ENCODE measurements at regions not wholly inside any gene's neighbourhood (a gene's known extent, or its start where the extent isn't known, plus 50 kb on each side); places are given as distances from the start of the nearest gene placed in this dataset.

DNA sequence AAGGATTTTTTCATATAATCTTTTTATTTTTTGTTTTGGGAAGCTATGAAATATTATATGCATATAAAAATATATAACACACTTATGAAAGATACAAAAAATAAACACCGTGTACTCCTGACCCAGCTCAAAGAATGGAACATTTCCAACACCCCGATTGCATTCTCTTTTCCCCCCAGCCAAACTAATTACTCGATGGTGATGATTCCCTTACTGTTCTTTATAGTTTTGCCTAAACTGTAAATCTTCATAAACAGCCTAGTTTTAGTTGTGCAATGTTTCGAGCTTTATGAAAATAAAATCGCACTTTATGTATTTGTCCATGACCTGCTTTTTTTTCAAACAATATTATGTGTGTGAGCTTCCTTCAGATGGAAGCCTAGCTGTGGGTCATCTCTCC lies 352.0 kb upstream of the KAZN start:
- TF ChIP-seq POLR2AphosphoS5 (IDR thresholded peaks at IDR 0.05; ENCODE audit: low read depth): no peak
- TF ChIP-seq, protein P1, sequence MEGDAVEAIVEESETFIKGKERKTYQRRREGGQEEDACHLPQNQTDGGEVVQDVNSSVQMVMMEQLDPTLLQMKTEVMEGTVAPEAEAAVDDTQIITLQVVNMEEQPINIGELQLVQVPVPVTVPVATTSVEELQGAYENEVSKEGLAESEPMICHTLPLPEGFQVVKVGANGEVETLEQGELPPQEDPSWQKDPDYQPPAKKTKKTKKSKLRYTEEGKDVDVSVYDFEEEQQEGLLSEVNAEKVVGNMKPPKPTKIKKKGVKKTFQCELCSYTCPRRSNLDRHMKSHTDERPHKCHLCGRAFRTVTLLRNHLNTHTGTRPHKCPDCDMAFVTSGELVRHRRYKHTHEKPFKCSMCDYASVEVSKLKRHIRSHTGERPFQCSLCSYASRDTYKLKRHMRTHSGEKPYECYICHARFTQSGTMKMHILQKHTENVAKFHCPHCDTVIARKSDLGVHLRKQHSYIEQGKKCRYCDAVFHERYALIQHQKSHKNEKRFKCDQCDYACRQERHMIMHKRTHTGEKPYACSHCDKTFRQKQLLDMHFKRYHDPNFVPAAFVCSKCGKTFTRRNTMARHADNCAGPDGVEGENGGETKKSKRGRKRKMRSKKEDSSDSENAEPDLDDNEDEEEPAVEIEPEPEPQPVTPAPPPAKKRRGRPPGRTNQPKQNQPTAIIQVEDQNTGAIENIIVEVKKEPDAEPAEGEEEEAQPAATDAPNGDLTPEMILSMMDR (IDR thresholded peaks at IDR 0.05; ENCODE audit: insufficient read depth, low read length): no peak
- TF ChIP-seq, protein P2, sequence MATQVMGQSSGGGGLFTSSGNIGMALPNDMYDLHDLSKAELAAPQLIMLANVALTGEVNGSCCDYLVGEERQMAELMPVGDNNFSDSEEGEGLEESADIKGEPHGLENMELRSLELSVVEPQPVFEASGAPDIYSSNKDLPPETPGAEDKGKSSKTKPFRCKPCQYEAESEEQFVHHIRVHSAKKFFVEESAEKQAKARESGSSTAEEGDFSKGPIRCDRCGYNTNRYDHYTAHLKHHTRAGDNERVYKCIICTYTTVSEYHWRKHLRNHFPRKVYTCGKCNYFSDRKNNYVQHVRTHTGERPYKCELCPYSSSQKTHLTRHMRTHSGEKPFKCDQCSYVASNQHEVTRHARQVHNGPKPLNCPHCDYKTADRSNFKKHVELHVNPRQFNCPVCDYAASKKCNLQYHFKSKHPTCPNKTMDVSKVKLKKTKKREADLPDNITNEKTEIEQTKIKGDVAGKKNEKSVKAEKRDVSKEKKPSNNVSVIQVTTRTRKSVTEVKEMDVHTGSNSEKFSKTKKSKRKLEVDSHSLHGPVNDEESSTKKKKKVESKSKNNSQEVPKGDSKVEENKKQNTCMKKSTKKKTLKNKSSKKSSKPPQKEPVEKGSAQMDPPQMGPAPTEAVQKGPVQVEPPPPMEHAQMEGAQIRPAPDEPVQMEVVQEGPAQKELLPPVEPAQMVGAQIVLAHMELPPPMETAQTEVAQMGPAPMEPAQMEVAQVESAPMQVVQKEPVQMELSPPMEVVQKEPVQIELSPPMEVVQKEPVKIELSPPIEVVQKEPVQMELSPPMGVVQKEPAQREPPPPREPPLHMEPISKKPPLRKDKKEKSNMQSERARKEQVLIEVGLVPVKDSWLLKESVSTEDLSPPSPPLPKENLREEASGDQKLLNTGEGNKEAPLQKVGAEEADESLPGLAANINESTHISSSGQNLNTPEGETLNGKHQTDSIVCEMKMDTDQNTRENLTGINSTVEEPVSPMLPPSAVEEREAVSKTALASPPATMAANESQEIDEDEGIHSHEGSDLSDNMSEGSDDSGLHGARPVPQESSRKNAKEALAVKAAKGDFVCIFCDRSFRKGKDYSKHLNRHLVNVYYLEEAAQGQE (IDR thresholded peaks at IDR 0.05; ENCODE audit: insufficient replicate concordance, low read depth): no peak
- no peak for TF ChIP-seq SPI1 (IDR thresholded peaks at IDR 0.05; ENCODE audit: borderline replicate concordance, low read depth)
- no peak for TF ChIP-seq GABPA (IDR thresholded peaks at IDR 0.05; ENCODE audit: low read depth)
